Brain microvascular endothelial cell (primary cell): ENCODE measurements at regions not wholly inside any gene's neighbourhood (a gene's known extent, or its start where the extent isn't known, plus 50 kb on each side); places are given as distances from the start of the nearest gene placed in this dataset.
"Not testable (repeated sequence)": the region's sequence is repeated elsewhere in the genome, so short reads cannot be mapped to it uniquely, and the experiment has no call there.

Experiments used
- DNase-seq: peaks from one replicate; pipeline ENCODE4 v3.0.0-alpha.2; 2020
- H3K27ac ChIP-seq: fragments of 250-450 bp; sonication (Bioruptor Pico); 2 replicates; pipeline ENCODE4 v1.5.1; 2020; ENCODE audit warnings: mild to moderate bottlenecking, moderate library complexity
- H3K27me3 ChIP-seq: fragments of 250-450 bp; sonication (Bioruptor Pico); replicated peaks from 2 replicates; pipeline ENCODE4 v1.5.1; 2020; ENCODE audit warnings: mild to moderate bottlenecking
- H3K36me3 ChIP-seq: fragments of 250-450 bp; sonication (Bioruptor Pico); replicated peaks from 2 replicates; pipeline ENCODE4 v1.5.1; 2020; ENCODE audit warnings: mild to moderate bottlenecking
- H3K4me3 ChIP-seq: 2 replicates; pipeline ENCODE4 v1.5.1; 2011; ENCODE audit warnings: low read depth, mild to moderate bottlenecking, control low read depth, low read length, moderate library complexity
- in situ Hi-C: cut with HindIII; loops from 2 replicates; pipeline ENCODE4 v1.10.0; 2017; ENCODE audit warnings: low sequenced_read_pairs, low pct_ligation_motif_present
- TF ChIP-seq, protein P1 (sequence below): IDR thresholded peaks from 2 replicates; pipeline ENCODE4 v1.5.1; 2011; ENCODE audit warnings: low read depth, mild to moderate bottlenecking, moderate library complexity, low read length, control low read depth, inconsistent platforms; ENCODE audit errors: missing control alignments

GRCh38 chr11:42923651-42924050 lies 388.1 kb upstream of the API5 start:
- no peak for DNase-seq
- in situ Hi-C loops = no loop called here
- TF ChIP-seq, protein P1, sequence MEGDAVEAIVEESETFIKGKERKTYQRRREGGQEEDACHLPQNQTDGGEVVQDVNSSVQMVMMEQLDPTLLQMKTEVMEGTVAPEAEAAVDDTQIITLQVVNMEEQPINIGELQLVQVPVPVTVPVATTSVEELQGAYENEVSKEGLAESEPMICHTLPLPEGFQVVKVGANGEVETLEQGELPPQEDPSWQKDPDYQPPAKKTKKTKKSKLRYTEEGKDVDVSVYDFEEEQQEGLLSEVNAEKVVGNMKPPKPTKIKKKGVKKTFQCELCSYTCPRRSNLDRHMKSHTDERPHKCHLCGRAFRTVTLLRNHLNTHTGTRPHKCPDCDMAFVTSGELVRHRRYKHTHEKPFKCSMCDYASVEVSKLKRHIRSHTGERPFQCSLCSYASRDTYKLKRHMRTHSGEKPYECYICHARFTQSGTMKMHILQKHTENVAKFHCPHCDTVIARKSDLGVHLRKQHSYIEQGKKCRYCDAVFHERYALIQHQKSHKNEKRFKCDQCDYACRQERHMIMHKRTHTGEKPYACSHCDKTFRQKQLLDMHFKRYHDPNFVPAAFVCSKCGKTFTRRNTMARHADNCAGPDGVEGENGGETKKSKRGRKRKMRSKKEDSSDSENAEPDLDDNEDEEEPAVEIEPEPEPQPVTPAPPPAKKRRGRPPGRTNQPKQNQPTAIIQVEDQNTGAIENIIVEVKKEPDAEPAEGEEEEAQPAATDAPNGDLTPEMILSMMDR = no peak
- no peaks in the 10 kb centered on the region for H3K27me3 ChIP-seq
- no peaks in the 10 kb centered on the region for H3K36me3 ChIP-seq
- no peak overlapping the region for H3K4me3 ChIP-seq
- no peak overlapping the region for H3K27ac ChIP-seq

DNA sequence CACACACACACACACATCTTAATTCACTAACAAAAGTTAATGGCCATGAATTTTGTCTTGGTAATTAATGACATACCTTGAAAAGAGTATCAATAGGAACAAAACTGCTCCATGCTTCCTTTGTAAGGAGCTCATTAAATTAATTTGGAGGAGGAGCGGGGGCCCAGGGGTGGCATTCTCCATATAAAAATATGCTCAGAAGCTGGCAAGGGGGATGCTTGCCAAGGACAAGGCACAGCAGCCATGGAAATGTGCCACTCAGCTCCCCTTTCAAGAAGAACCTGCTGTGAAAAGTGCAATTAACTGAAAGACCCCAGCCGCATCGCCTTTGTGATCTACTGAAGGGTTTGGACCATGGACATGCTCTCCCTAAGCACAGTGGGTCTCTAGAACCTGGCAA lies 385.9 kb upstream of the API5 start:
- H3K4me3 ChIP-seq = no peak overlapping the region
- in situ Hi-C loops = no loop called here
- H3K27me3 ChIP-seq = no peaks in the 10 kb centered on the region
- DNase-seq = no peak
- TF ChIP-seq, protein P1 = no peak
- no peak overlapping the region for H3K27ac ChIP-seq
- H3K36me3 ChIP-seq = no peaks in the 10 kb centered on the region

- H3K27me3 ChIP-seq = no peaks in the 10 kb centered on the region
- no peaks in the 10 kb centered on the region for H3K36me3 ChIP-seq
- in situ Hi-C loops = no loop called here
- DNase-seq = no peak
- no peak overlapping the region for H3K27ac ChIP-seq
- TF ChIP-seq, protein P1 = no peak
- no peak overlapping the region for H3K4me3 ChIP-seq
These were observed 364.4 kb upstream of the API5 start for GRCh38 chr11:42947405-42947804.

GRCh38 chr11:42949738-42950376 lies 361.9 kb upstream of the API5 start:
- H3K27ac ChIP-seq, H3K4me3 ChIP-seq, H3K36me3 ChIP-seq, DNase-seq, H3K27me3 ChIP-seq, in situ Hi-C loops: not testable (repeated sequence)

- Histone ChIP-seq H3K27ac (no peak overlapping the region), H3K27me3 (no peaks in the 10 kb centered on the region), H3K36me3 (no peaks in the 10 kb centered on the region), H3K4me3 (no peak overlapping the region)
- no peak for DNase-seq
- TF ChIP-seq, protein P1 = no peak
- in situ Hi-C loops = no loop called here
These were observed 360.5 kb upstream of the API5 start for GRCh38 chr11:42951266-42951665.

DNA sequence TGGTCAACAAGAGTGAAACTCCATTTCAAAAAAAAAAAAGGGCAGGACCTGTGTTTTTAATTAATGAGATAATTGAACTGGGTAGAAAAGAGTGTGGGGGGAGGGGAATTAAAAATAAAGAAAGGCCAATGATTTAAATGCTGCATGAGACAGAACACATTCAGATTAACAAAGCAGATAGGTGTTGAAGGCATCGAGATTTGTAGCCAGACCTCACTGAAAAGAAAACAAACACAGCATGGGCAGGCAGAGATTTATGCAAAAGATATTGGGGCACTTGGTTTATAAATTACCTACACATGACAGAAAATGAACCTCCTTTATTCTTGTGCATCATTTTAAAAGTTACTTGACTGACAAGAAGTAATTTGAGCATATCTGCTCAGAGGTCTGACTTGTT lies 354.0 kb upstream of the API5 start:
- Histone ChIP-seq H3K27ac (no peak overlapping the region), H3K27me3 (no peaks in the 10 kb centered on the region), H3K36me3 (no peaks in the 10 kb centered on the region), H3K4me3 (no peak overlapping the region)
- DNase-seq = no peak
- TF ChIP-seq, protein P1 = no peak
- in situ Hi-C loops = no loop called here
